Astrocyte (in vitro differentiated cells and primary cell): ENCODE measurements at regions not wholly inside any gene's neighbourhood (a gene's known extent, or its start where the extent isn't known, plus 50 kb on each side); places are given as distances from the start of the nearest gene placed in this dataset.

ENCODE experiments used
- CTCF ChIP-seq: IDR thresholded peaks from 2 replicates; pipeline ENCODE4 v1.5.1; 2011; ENCODE audit warnings: low read depth, mild to moderate bottlenecking, inconsistent platforms, low read length, moderate library complexity; ENCODE audit not compliant: insufficient read depth
- EZH2 ChIP-seq: IDR thresholded peaks from 2 replicates; pipeline ENCODE4 v1.6.1; 2012; ENCODE audit warnings: mild to moderate bottlenecking, low read length, inconsistent platforms; ENCODE audit not compliant: insufficient read depth

- TF ChIP-seq CTCF (no peak), EZH2 (no peak)
These were observed 203.5 kb downstream of the CBLN1 start for GRCh38 chr16:49078104-49078503.
